ENCODE measurements at regions not wholly inside any gene's neighbourhood (a gene's known extent, or its start where the extent isn't known, plus 50 kb on each side); places are given as distances from the start of the nearest gene placed in this dataset.

DNA sequence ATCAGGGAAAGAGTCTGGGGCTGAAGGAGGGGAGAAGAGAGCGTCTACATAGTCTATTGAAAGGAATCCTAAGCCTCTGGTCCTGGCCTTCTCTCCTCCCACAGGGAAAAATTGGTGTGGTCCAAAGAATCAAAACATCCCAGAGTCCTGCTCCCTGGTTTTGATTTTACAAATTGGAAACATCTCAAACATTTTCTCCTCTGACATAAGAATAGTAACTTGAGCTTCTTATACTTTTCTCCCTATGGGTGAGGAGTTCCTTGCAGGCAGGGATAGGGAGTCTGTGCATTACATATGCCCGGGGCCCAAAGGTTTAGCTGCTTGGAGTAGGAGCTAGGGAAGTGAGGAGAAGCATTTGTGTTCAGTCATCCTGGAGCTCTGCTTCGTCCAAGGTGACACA lies 120.0 kb upstream of the GGTLC1 start:
- H3K27ac Mint-ChIP-seq, result no peak overlapping the region
- POLR2A ChIA-PET, result interaction anchor here (0.7 kb wide), 1 partner anchor 950 kb away, joined by 3 read pairs; the partner anchor contains the start of gene ACSS1
- ATAC-seq (ENCODE audit: low read depth), result no peak
- DNase-seq, result no peak
- intact Hi-C loops (cut with micrococcal nuclease), result loop anchor here (10.0 kb wide), 1 partner anchor 1066 kb away; no protein-coding TSS in a partner anchor
- H3K27me3 Mint-ChIP-seq, result peaks cover 4% of the 10 kb centered on the region
- no peaks in the 10 kb centered on the region for H3K9me3 Mint-ChIP-seq
- H3K36me3 Mint-ChIP-seq (ENCODE audit: low read depth), result no peaks in the 10 kb centered on the region
- CTCF ChIA-PET, result no interaction called here
- H3K4me1 Mint-ChIP-seq, result no peaks in the 10 kb centered on the region
- TF ChIP-seq, protein P1, sequence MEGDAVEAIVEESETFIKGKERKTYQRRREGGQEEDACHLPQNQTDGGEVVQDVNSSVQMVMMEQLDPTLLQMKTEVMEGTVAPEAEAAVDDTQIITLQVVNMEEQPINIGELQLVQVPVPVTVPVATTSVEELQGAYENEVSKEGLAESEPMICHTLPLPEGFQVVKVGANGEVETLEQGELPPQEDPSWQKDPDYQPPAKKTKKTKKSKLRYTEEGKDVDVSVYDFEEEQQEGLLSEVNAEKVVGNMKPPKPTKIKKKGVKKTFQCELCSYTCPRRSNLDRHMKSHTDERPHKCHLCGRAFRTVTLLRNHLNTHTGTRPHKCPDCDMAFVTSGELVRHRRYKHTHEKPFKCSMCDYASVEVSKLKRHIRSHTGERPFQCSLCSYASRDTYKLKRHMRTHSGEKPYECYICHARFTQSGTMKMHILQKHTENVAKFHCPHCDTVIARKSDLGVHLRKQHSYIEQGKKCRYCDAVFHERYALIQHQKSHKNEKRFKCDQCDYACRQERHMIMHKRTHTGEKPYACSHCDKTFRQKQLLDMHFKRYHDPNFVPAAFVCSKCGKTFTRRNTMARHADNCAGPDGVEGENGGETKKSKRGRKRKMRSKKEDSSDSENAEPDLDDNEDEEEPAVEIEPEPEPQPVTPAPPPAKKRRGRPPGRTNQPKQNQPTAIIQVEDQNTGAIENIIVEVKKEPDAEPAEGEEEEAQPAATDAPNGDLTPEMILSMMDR (IDR thresholded peaks at IDR 0.05), result no peak
- no peak overlapping the region for H3K4me3 Mint-ChIP-seq

DNA sequence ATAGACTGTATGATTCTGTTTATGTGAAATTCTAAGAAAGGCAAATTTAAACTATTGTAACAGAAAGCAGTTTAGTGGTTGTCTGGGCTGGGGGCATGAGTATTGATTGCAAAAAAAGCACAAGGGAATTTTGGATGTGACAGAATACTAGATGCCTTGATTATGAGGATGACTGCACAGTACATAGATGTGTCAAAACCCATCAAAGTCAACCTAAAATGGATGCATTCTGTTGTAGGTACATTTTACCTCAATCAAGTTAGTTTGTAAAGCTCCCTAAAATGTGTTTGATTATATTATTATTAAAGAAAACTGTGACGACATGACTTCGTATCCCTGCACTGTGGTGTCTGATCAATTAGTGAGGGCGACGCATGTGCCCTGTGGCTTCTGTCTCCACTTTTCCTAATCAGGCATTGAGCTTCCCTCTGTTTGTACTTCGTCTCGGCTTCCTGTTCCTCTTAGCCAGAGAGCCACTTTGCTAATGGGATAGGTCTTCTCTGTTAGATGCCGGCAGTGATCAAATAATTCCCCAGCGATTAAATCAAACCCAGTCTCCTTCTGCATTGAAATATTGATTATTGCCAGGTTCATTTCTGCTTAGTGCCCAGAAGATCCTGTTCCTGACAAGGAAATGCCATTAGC lies 118.3 kb upstream of the GGTLC1 start:
- Mint-ChIP-seq H3K27ac (no peak overlapping the region), H3K27me3 (peaks cover 15% of the 10 kb centered on the region), H3K4me3 (no peak overlapping the region), H3K36me3 (ENCODE audit: low read depth) (no peaks in the 10 kb centered on the region), H3K9me3 (no peaks in the 10 kb centered on the region), H3K4me1 (no peaks in the 10 kb centered on the region)
- intact Hi-C loops (cut with micrococcal nuclease), result loop anchor here (10.0 kb wide), 1 partner anchor 1068 kb away; no protein-coding TSS in a partner anchor
- POLR2A ChIA-PET, result interaction anchor here (0.6 kb wide), 1 partner anchor 19 kb away, joined by 3 read pairs; no protein-coding TSS in a partner anchor
- DNase-seq (no peak), ATAC-seq (ENCODE audit: low read depth) (no peak)
- CTCF ChIA-PET, result no interaction called here
- TF ChIP-seq, protein P1 (IDR thresholded peaks at IDR 0.05), result no peak

DNA sequence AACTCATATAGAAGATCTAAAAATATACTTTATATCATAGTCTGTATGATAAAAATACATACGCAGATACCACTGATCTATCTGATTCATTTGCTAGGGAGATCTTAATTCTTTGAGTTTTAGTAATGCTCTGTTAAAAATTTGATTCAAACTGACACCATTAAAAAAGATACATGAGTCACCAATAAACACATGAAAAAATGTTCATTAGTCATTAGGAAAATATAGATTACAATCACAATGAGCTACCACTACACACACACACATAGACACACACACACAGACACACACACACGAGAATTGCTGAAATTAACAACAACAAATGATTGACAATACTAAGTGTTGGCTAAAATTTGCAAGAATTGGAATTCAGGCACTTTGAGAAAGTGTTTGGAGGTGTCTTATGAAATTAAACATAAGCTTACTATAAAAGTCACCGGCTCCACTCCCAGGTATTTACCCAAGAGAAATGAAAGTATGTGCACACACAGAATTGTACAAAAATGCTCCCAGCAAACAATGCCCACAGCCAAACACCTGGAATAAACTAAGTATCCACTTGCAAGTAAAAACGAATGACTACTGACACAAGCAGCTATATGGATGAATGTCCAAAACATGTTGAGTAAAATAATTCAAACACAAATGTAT lies 117.7 kb upstream of the GGTLC1 start:
- Mint-ChIP-seq H3K9me3 (no peaks in the 10 kb centered on the region), H3K27me3 (peaks cover 17% of the 10 kb centered on the region), H3K4me3 (no peak overlapping the region), H3K36me3 (ENCODE audit: low read depth) (no peaks in the 10 kb centered on the region), H3K4me1 (no peaks in the 10 kb centered on the region), H3K27ac (no peak overlapping the region)
- intact Hi-C loops (cut with micrococcal nuclease), result loop anchor here (10.0 kb wide), 1 partner anchor 1069 kb away; no protein-coding TSS in a partner anchor
- TF ChIP-seq, protein P1 (IDR thresholded peaks at IDR 0.05), result no peak
- ChIA-PET POLR2A (interaction anchor here (0.6 kb wide), 1 partner anchor 18 kb away, joined by 3 read pairs; no protein-coding TSS in a partner anchor), CTCF (no interaction called here)
- DNase-seq (no peak), ATAC-seq (ENCODE audit: low read depth) (no peak)

DNA sequence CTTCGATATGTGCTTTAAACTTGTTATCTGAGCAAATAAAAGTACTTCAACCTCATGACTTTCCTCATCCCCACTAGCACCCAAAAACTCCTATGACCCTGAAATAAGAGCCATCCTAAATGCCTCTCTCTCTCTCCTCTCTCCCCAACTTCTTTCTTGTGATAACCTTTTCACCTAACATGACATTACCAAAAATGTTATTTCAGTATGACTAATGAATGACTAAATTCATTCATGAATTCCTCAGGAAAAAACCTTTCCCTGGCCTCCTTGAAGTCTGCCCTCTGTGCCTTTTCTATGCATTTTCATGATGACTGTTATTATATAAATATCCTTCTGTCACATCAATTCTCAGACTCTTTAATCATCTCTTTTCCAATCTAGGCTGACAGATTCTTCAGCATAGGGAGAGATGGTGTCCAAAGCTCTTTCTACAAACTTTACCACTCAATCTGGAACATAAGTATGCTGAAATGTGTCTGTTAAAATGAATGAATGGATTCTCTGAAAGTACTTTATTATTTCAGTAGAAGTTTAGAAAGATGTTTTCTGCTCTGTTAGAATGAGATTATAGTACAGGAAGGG lies 114.3 kb upstream of the GGTLC1 start:
- ATAC-seq (ENCODE audit: low read depth) (no peak), DNase-seq (no peak)
- Mint-ChIP-seq H3K4me3 (no peak overlapping the region), H3K27ac (no peak overlapping the region), H3K36me3 (ENCODE audit: low read depth) (no peaks in the 10 kb centered on the region), H3K9me3 (no peaks in the 10 kb centered on the region), H3K4me1 (no peaks in the 10 kb centered on the region), H3K27me3 (peaks cover 14% of the 10 kb centered on the region)
- TF ChIP-seq, protein P1 (IDR thresholded peaks at IDR 0.05), result no peak
- POLR2A ChIA-PET, result no interaction called here
- intact Hi-C loops (cut with micrococcal nuclease), result loop anchor here (2.0 to 10.0 kb wide), 2 partner anchors 678 to 1072 kb away; no protein-coding TSS in a partner anchor
- CTCF ChIA-PET, result interaction anchor here (2.1 kb wide), 1 partner anchor 679 kb away, joined by 6 read pairs; no protein-coding TSS in a partner anchor

DNA sequence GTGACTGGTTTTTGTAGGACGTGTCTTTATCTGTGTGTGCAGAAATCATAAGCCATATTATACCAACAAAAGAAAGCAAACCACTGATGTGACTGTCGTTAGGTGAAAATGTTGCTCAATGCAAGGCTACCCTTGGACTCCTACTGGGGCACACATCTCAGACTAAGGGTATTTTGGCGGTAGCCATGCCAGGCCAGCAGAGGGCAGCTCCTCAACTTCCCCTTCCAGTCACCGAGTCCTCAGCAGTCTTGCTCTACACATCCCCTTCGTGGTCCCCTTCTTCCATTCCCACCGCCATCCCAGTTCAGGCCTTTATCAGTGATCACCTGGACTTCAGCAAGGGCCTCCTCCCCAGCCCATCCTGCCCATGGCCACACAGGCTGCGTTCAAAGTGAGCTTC lies 113.7 kb upstream of the GGTLC1 start:
- intact Hi-C loops (cut with micrococcal nuclease), result loop anchor here (2.0 to 10.0 kb wide), 2 partner anchors 679 to 1073 kb away; no protein-coding TSS in a partner anchor
- CTCF ChIA-PET, result interaction anchor here (2.1 kb wide), 1 partner anchor 679 kb away, joined by 6 read pairs; no protein-coding TSS in a partner anchor
- POLR2A ChIA-PET, result no interaction called here
- ATAC-seq (ENCODE audit: low read depth) (no peak), DNase-seq (no peak)
- Mint-ChIP-seq H3K27me3 (peaks cover 14% of the 10 kb centered on the region), H3K4me1 (no peaks in the 10 kb centered on the region), H3K4me3 (no peak overlapping the region), H3K27ac (no peak overlapping the region), H3K36me3 (ENCODE audit: low read depth) (no peaks in the 10 kb centered on the region), H3K9me3 (no peaks in the 10 kb centered on the region)
- TF ChIP-seq, protein P1 (IDR thresholded peaks at IDR 0.05), result no peak
